OCI-LY3 (cell line): ENCODE measurements at regions not wholly inside any gene's neighbourhood (a gene's known extent, or its start where the extent isn't known, plus 50 kb on each side); places are given as distances from the start of the nearest gene placed in this dataset.

Experiments used
- EZH2phosphoT487 ChIP-seq: fragments of 200-600 bp; shearing (Covaris generic); IDR thresholded peaks from 2 replicates; pipeline ENCODE4 v1.6.1; 2018; ENCODE audit warnings: antibody characterized with exemption, mixed run types, low read depth
- TF ChIP-seq, protein P1 (sequence below): fragments of 200-600, 300-600 bp; sonication (generic); IDR thresholded peaks from 2 replicates; pipeline ENCODE4 v1.5.1; 2014; ENCODE audit warnings: antibody characterized with exemption, low read length, low read depth

DNA sequence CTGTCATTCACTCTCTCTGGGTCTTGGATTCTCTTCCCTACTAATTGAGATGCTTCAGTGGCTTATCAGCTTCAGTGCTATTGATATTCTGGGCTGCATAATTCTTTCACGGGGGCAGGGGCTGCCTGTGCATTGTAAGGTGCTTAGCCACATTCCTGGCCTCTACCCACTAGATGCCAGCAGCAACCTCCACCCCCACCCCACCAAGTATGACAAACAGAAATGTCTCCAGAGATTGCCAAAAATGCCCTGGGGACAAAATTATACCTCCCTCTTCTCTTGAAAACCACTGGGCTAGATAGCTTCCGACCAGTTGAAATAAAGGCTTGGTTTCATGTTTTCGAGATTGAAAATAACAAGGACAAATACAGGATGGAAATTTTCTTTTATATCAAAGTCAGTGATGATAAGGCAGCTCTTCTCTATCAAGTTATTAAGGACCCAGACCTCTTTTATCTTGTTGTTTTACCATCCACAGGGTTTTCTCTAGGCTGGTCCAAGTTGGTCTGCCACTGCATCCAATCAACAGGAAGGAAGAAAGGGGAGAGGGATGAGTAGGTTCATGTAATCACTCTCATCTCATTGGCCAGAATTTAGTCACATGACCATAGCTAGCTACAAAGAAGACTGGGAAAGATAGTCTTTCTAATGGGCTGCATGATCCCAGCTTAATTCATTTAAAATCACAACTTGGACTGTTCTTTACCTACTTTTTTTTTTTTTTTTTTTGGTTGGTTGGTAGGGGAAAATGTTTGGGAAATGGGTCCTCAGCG is 92.1 kb upstream of the RANBP3L start:
- TF ChIP-seq, protein P1, sequence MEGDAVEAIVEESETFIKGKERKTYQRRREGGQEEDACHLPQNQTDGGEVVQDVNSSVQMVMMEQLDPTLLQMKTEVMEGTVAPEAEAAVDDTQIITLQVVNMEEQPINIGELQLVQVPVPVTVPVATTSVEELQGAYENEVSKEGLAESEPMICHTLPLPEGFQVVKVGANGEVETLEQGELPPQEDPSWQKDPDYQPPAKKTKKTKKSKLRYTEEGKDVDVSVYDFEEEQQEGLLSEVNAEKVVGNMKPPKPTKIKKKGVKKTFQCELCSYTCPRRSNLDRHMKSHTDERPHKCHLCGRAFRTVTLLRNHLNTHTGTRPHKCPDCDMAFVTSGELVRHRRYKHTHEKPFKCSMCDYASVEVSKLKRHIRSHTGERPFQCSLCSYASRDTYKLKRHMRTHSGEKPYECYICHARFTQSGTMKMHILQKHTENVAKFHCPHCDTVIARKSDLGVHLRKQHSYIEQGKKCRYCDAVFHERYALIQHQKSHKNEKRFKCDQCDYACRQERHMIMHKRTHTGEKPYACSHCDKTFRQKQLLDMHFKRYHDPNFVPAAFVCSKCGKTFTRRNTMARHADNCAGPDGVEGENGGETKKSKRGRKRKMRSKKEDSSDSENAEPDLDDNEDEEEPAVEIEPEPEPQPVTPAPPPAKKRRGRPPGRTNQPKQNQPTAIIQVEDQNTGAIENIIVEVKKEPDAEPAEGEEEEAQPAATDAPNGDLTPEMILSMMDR = no peak
- no peak for TF ChIP-seq EZH2phosphoT487
